ENCODE measurements at regions not wholly inside any gene's neighbourhood (a gene's known extent, or its start where the extent isn't known, plus 50 kb on each side); places are given as distances from the start of the nearest gene placed in this dataset.

- TF ChIP-seq CTCF (IDR thresholded peaks at IDR 0.05) (no peak), POLR2A (IDR thresholded peaks at IDR 0.05) (no peak)
These were observed 761.2 kb downstream of the SEMA5A start for GRCh38 chr5:8784692-8785091.

All from lower leg skin (tissue), 3 donors.